ENCODE measurements at regions not wholly inside any gene's neighbourhood (a gene's known extent, or its start where the extent isn't known, plus 50 kb on each side); places are given as distances from the start of the nearest gene placed in this dataset.

DNA sequence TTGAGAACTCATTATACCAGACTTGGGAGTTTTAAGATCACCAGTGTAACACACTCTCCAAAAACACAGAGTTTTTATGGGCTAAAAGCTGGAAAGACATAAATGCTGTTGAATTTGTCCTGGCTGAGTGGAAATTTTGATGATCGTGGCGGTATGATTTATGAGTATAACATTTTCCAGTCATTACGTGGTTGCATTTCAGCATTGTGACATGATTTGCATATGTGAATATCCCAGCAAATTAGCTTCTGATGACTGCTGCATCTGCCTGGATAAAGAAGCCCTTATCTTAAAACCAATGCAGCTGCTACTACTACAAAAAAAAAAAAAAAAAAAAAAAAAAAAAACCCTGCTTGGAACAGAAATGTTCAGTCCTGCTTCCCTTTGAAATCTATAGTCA is 850.9 kb downstream of the TFAP2A start:
- no peak for DNase-seq

DNA sequence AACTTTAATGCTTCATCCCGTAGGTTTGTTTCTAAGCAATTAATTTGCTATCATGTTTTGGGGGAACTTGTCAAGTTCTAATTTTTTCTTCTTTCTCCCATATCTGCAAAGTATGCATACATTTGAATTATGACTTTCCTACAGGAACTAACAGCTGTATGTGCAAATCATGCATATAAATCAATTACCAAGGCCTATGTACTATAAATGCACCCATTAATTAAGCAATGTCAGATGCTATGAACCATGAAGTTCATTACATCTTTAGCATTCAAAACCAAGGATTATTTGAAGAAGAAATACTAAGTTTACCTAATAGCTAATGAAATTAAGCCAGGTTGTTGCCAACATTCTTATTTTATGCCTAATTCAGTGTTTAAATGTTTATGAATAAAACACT is 851.3 kb downstream of the TFAP2A start:
- no peak for DNase-seq

DNA sequence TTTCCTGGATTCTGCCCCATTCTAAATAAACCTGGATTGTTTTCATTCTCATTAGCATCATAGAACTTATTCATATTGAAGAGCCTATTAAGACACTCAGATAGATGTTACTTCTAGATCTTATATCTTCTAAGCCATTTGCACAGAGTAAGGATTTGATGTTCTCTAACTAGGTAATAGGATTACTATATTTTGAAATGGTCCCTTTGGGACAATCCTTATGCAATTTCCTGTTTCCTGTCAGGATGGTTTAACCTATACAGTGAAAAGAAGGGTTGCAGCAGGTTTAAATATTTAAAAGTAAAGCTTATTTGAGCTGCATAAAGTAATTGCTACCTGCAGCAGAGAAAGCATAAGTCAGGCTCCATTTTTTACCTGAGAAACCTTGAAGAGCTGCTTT is 860.1 kb downstream of the TFAP2A start:
- no peak for DNase-seq

GRCh38 chr6:9554323-9554722 is 860.6 kb downstream of the TFAP2A start:
- no peak for DNase-seq

DNA sequence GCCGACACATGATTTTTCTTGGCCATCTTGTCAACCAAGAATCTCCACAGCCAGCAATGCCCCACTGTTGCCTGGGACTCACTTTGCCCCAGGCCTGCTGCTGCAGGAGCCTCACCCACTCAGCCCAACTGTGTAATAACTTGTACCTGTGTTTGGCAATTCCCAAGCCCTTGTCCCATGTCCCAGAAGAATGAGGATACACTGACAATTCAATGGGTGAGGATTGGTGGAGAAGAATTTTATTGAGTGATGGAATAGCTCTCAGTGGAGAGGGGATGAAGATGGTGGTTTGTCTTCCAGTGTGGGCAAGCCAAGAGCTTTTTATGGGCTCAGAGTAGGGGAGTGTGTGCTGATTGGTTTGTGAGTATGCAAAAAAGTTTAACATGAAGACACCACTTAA is 861.9 kb downstream of the TFAP2A start:
- DNase-seq: no peak

DNA sequence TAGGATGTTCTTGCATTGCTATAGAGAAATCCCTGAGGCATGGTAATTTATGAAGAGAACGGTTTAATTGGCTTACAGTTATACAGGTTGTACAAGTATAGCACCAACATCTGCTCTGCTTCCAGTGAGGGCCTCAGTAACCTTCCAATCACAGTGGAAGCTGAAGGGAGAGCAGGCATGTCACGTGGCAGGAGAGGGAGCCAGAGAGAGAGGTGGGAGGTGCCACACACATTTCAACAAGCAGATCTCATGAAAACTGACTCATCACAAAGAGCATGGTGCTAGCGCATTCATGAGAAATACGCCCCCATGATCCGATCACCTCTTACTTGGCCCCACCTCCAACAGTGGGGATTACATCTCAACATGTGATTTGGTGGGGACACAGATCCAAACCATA is 871.2 kb downstream of the TFAP2A start:
- DNase-seq: no peak

GRCh38 chr6:9540534-9541126 is 874.2 kb downstream of the TFAP2A start:
- no peak for DNase-seq

- DNase-seq: no peak
Measured at GRCh38 chr6:9540126-9540525, 874.7 kb downstream of the TFAP2A start.

DNA sequence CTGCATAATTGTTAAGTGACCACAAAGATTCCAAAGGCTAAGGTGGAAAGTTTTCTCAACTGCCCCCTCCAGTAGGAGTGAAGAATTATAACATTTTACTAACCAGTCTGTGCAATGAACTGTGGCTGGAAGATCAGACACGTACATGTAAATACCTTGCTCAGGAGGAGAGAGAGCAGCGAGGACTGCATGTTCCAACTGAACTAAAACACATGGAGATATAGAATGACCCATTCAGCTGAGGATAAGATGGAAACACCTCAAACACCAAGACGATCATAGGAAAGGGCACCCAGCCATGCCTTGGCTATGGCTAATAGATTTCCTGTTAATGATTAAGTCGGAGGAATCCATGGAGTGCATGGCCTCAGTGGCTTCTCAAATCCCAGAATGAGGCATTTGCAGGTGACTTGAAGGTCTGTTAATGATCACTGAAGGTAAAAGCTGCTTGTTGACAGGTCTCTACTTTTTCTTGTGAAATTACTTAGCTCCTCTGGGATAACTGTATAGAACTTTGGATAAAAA is 875.6 kb downstream of the TFAP2A start:
- DNase-seq: no peak

- no peak for DNase-seq
Measured at GRCh38 chr6:9537381-9537780, 877.5 kb downstream of the TFAP2A start.

GRCh38 chr6:9535106-9535505 is 879.8 kb downstream of the TFAP2A start:
- DNase-seq: no peak

DNA sequence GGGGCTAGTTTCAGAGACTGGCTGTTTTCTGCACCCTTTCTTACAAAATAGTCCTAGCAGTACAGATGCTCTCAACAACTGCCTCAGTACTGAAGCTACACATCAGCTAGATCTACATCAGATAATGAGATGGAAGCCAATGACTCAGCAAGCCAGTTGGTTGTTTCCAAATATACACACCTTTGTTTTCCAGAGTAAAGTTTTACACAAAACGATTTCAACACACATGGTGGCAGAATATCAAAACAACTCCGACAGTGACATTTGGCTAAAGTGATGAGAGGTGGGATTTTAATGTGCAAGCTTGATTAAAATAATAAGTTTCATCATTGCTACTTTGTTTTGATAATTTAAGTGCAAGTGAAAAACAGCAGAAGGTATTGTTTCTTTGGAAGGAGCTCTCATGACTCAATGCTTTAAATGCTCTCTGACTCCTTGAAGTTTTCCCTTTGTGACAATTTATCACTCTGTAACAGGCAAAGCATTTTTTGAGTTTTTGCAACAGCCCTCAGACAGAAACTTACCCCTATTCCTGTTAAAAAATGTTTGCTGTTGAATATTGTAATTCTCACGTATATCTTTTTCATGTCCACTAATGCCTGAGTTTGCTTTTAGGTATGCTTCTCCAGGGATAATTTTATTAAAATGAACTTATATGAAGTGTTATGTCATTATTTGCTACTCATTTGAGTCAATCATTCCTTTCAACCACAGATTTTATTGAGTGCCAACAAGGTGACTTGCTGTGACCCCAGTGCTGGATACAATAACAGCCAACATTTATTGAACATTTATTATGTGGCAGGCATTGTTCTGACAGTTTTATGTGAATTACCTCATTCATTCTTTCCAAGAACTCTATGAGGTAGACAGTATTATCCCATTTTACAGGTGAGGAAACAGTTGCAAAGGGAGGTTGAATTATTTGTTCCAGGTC is 882.0 kb downstream of the TFAP2A start:
- DNase-seq: no peak

DNA sequence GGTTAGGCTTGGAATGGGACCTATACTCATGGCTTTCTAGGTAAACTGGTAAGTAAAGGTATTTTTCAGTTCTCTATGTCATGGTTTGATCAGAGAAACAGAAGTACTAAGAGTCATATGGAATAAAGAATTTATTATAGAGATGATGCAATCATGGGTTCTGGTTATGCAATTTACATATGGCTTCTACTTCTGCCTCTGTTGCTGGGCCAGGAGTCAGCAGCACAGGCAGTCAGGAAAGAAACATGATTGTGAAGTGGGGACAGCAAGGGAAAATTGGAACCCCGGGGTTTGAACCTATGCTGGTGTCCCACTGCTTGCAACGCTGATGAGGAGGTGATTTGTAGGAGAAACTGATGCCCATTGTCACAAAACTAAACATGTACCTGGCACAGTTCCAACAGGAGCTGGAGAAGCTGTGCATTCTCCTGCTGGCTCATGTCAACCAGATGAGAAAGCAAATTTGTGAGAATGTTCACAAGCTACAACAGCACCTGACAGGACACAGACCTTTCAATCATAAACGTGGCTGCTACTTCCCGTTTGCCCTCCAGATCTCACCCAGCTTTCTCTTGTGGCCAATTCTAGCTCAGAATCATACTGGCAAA is 887.1 kb downstream of the TFAP2A start:
- no peak for DNase-seq

DNA sequence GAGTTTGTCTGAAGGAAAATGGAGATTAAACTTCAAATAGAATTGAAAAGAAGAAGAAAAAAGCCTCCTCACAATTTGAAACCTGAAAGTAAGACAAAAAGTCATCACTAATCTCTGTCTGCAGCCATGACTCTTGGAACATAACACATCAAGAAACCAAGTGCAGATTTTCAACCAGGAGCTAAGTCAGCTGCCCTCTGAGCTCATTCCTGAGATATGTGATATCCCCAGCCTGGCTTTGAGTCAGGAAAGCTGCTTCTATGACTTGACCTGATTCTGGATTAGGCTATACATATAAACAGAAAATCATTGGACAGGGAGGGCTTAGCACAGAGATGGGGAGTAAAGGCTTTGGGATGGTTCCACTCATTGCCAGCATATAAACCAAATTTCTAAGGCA is 891.4 kb downstream of the TFAP2A start:
- DNase-seq: no peak

- DNase-seq: no peak
Measured at GRCh38 chr6:9522101-9522500, 892.8 kb downstream of the TFAP2A start.

GRCh38 chr6:9521152-9521530 is 893.7 kb downstream of the TFAP2A start:
- no peak for DNase-seq

GRCh38 chr6:9520417-9521151 is 894.3 kb downstream of the TFAP2A start:
- no peak for DNase-seq

DNA sequence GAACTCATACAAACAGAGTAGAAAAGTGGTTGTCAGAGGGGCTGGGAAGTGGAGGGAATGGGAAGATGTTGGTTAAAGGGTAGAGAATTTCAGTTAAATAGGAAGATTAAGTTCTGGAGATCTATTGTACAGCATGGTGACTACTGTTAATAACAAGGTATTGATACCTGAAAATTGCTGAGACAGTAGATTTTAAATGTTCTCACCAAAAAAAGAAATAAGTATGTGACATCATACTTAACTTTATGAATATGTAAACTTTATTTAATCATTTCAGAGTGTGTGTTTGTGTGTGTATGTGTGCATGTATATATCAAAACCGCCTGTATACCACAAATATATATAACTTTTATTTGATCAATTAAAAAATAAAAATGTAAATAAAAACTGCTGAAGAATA is 896.4 kb downstream of the TFAP2A start:
- no peak for DNase-seq

GRCh38 chr6:9517806-9518205 is 897.1 kb downstream of the TFAP2A start:
- DNase-seq: no peak

GRCh38 chr6:9515633-9516606 is 899.0 kb downstream of the TFAP2A start:
- DNase-seq: no peak

DNA sequence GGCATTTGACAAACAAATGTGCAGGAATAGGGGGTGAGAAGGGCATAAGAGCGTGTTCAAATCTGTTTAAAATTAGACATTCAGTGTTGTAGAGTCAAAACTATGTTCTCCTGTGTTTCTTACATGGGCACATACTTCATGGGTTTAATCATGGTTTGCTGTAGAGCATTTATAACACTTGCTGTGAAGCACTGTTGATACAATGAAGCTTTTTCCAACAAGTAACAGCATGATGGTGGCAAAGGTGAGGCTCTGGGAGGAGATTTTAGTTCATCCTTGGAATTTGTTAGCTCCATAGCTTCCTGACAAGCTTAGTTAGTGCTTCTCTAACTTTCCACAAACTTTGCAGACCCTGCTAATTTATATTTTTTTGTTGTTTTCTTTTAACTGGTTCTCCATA is 900.7 kb downstream of the TFAP2A start:
- no peak for DNase-seq

DNA sequence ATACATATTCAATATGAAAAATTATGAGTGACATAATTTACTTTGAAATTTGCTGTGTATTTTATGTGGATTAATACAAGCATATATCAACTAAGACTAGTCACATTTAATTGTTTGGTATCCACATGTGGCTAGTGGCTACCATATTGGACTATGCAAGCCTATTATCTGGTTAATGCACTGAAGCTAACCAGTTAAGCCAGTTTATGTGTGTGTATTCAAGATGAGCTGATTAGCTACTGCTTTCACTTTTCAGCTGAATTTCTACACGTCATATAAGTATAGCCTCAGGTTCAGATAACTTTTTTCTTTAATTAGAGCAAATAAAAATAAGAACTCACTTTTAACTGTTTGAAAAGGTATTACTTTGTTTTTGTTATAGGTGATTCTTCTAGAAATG is 903.7 kb downstream of the TFAP2A start:
- DNase-seq: no peak
